Lower leg skin (tissue), 4 donors: ENCODE measurements at regions not wholly inside any gene's neighbourhood (a gene's known extent, or its start where the extent isn't known, plus 50 kb on each side); places are given as distances from the start of the nearest gene placed in this dataset.

Experiments used
- DNase-seq, 2 donors: peaks; one replicate each; pipeline ENCODE4 v3.0.0-alpha.2; 2019; ENCODE audit warnings: low spot score in 2 of 2
- H3K4me3 ChIP-seq: fragments of 200-600 bp; sonication (generic); 2 replicates; pipeline ENCODE4 v1.5.1; 2017; ENCODE audit warnings: mild to moderate bottlenecking, low read depth; ENCODE audit not compliant: poor library complexity, severe bottlenecking
- CTCF ChIP-seq, 3 donors: fragments of 450-650 bp; IDR thresholded peaks; one replicate each; pipeline ENCODE4 v1.5.1; 2016; ENCODE audit warnings: antibody characterized with exemption in 3 of 3, mild to moderate bottlenecking in 3 of 3, moderate library complexity in 2 of 3
- POLR2A ChIP-seq, 2 donors: fragments of 450-650 bp; IDR thresholded peaks; one replicate each; pipeline ENCODE4 v1.6.1; 2016 to 2017; ENCODE audit warnings: antibody characterized with exemption in 2 of 2, mild to moderate bottlenecking in 1 of 2, moderate library complexity in 1 of 2
- WGBS, 2 donors: methylation state at CpG; one replicate each; pipeline ENCODE4 v1.1.5; 2018; 5-methylcytosine and 5-hydroxymethylcytosine counted together
- intact Hi-C: fragments of 100-400 bp; cut with DNase I; formaldehyde crosslinking; loops from one replicate; pipeline ENCODE4 v1.15.0; 2023; ENCODE audit warnings: low total_unique reads

- no peak for TF ChIP-seq CTCF (IDR thresholded peaks at IDR 0.05)
- TF ChIP-seq POLR2A (IDR thresholded peaks at IDR 0.05): no peak
- intact Hi-C loops: no loop called here
- WGBS, 2 donors: 67 to 70% methylated on average over 9 of the region's 9 CpGs
- no peak for DNase-seq
- no peak overlapping the region for H3K4me3 ChIP-seq
Measured at GRCh38 chr13:25024175-25024574, 71.8 kb upstream of the PABPC3 start.

GRCh38 chr13:25032160-25032559 is 63.8 kb upstream of the PABPC3 start:
- intact Hi-C loops: no loop called here
- H3K4me3 ChIP-seq: no peak overlapping the region
- no peak for TF ChIP-seq CTCF (IDR thresholded peaks at IDR 0.05)
- 80% methylated on average over 9 of the region's 9 CpGs for WGBS, 2 donors
- DNase-seq: no peak

- TF ChIP-seq POLR2A (IDR thresholded peaks at IDR 0.05) (no peak), CTCF (IDR thresholded peaks at IDR 0.05) (no peak)
- intact Hi-C loops: no loop called here
- no peak for DNase-seq
- no peak overlapping the region for H3K4me3 ChIP-seq
- WGBS, 2 donors: 72 to 84% methylated on average over 5 of the region's 5 CpGs
Measured at GRCh38 chr13:25034173-25034572, 61.8 kb upstream of the PABPC3 start.

- intact Hi-C loops: no loop called here
- peak in 1 of 2 donors; percentile 43 for DNase-seq
- 33 to 34% methylated on average over 12 of the region's 12 CpGs for WGBS, 2 donors
- H3K4me3 ChIP-seq: no peak overlapping the region
- TF ChIP-seq CTCF (IDR thresholded peaks at IDR 0.05) (no peak), POLR2A (IDR thresholded peaks at IDR 0.05) (no peak)
Measured at GRCh38 chr13:25037057-25037813, 58.7 kb upstream of the PABPC3 start.

GRCh38 chr13:25042151-25042865 is 53.6 kb upstream of the PABPC3 start:
- no peak overlapping the region for H3K4me3 ChIP-seq
- TF ChIP-seq CTCF (IDR thresholded peaks at IDR 0.05): no peak
- no peak for DNase-seq
- intact Hi-C loops: no loop called here
- WGBS, 2 donors: 38 to 49% methylated on average over 11 of the region's 11 CpGs
